ENCODE measurements at regions not wholly inside any gene's neighbourhood (a gene's known extent, or its start where the extent isn't known, plus 50 kb on each side); places are given as distances from the start of the nearest gene placed in this dataset.

- no peak for TF ChIP-seq CTCF (IDR thresholded peaks at IDR 0.05)
- TF ChIP-seq POLR2AphosphoS5 (IDR thresholded peaks at IDR 0.05): no peak
- no peak for TF ChIP-seq POLR2A (IDR thresholded peaks at IDR 0.05)
- TF ChIP-seq EP300 (IDR thresholded peaks at IDR 0.05): no peak
These were observed 251.1 kb upstream of the CMC1 start for GRCh38 chr3:27990324-27990723.
